AG09309 (cell line): ENCODE measurements at regions not wholly inside any gene's neighbourhood (a gene's known extent, or its start where the extent isn't known, plus 50 kb on each side); places are given as distances from the start of the nearest gene placed in this dataset.

Experiments
- DNase-seq: peaks from one replicate; pipeline ENCODE4 v3.0.0-alpha.2; 2010; ENCODE audit warnings: low read depth
- H3K4me3 ChIP-seq: 2 replicates; pipeline ENCODE4 v1.5.1; 2011; ENCODE audit warnings: mild to moderate bottlenecking, low read depth, low read length, moderate library complexity; ENCODE audit not compliant: control insufficient read depth
- CTCF ChIP-seq: IDR thresholded peaks from 2 replicates; pipeline ENCODE4 v1.5.1; 2011; ENCODE audit warnings: mild to moderate bottlenecking, low read depth, low read length, inconsistent platforms; ENCODE audit not compliant: insufficient read depth, control insufficient read depth; ENCODE audit errors: missing control alignments

DNA sequence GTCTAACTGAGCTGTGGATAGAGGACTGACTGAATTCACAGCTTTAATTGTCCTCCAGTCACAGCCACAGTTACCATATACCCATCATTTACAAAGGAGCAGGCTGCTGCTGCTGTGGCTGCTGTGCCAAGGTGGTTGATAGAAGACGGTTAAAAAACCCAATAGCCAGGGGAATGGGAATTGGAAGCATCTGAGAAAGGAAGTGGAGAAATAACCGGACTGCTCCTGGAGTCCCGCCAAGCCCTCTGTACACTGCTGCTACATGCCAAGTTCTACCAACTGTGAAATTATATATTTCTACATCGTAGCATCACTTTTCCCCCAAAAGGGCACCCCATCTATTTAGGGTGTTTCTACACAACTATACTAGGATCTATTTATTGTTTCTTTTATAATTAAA is 279.7 kb upstream of the ARX start:
- no peak for DNase-seq
- H3K4me3 ChIP-seq = no peak overlapping the region

DNA sequence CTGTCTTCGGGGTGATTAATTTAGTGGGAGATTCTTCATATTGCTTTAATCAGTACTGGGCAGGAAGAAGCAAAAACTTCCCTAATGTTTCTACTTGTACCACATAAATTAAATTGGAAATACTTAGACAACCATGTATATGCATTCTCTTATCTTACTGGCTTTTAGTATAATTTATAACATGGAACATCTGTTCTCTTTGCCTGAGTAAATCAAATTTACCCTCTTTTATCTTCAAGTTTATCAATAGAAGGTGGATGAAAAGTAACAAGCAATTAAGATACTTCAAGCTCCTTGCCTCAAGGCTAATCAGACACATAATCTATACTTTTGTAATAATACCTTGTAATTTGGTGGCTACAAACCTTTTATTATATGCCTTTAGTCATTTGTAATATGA is 274.4 kb upstream of the ARX start:
- DNase-seq = no peak
- H3K4me3 ChIP-seq = no peak overlapping the region
- no peak for TF ChIP-seq CTCF

More for the DNA sequence above, 279.7 kb upstream of the ARX start:
- no peak for TF ChIP-seq CTCF

DNA sequence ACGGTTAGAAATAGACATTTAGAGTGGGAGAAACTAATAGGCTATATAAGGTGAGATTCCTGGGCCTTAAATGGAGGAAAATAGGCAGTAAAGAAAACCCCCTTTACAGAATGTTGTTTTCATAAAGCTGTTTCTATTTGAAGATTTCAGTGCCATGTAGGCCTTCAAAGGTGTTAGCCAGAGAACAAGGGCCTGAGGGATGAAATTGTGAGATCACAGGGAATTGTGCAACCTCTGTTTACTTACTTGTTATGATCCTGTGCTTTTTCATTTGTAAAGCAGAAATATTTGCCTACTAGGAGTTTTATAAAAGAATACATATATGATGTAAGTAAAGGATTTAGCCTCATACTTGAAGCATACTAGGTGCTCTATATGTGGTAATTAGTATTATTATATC is 272.9 kb upstream of the ARX start:
- no peak for TF ChIP-seq CTCF
- H3K4me3 ChIP-seq = no peak overlapping the region
- no peak for DNase-seq

GRCh38 chrX:25287521-25287920 is 271.8 kb upstream of the ARX start:
- TF ChIP-seq CTCF = no peak
- no peak overlapping the region for H3K4me3 ChIP-seq
- DNase-seq = no peak

DNA sequence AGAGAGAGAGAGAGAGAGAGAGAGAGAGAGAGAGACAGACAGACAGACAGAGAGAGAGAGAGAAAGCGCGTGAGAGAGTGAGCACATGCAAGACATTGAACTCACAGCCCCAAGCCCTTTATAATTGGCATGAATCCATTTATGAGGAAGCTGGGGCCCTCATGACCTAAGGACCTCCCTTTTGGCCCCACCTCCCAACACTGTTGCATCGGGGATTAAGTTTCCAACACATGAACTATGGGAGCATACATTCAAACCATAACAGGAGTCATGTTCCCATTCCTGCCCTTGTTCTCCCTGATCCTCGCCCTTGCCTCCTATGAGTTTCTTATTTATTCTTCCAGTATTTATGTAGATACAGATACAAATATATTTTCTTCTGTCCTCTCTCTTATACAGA is 269.8 kb upstream of the ARX start:
- DNase-seq = no peak
- no peak for TF ChIP-seq CTCF
- no peak overlapping the region for H3K4me3 ChIP-seq

DNA sequence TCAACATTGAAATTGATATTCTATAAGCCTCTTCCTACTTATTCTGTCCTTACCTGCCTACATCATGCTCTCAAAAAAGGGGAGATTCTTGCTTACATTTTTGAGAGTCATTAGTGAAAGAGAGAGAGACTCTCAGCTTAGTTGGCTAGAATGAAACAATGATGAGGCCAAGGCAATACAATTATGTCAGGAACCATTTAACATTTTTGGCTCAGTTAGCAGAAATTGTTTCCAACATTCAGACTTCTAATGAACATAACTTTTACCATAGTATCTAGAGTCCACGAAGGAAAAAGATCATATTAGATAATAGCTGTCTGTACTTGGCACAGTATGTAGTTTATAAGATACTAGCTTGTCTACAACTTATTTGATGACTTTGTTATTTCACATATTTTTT is 263.7 kb upstream of the ARX start:
- TF ChIP-seq CTCF = no peak
- DNase-seq = no peak
- H3K4me3 ChIP-seq = no peak overlapping the region

DNA sequence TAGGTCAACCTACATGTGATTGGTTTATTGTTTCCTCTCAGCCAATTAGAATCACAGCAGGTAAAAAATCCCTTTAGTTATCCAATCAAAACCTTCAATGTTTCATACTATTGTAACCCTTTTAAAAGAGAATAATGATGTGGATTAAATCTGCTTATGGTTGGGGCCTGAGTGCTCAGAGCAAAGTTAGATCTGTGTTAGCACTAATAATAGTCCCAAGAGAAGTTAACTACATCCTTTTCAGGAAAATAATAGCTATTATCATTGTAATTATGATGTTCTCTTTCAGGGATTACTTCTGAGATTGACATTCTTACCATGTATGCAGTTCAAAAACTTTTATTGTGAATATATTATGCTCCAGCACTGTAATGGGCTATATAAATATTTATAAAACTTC is 262.6 kb upstream of the ARX start:
- DNase-seq = no peak
- no peak overlapping the region for H3K4me3 ChIP-seq
- no peak for TF ChIP-seq CTCF
